ENCODE measurements at regions not wholly inside any gene's neighbourhood (a gene's known extent, or its start where the extent isn't known, plus 50 kb on each side); places are given as distances from the start of the nearest gene placed in this dataset.

DNA sequence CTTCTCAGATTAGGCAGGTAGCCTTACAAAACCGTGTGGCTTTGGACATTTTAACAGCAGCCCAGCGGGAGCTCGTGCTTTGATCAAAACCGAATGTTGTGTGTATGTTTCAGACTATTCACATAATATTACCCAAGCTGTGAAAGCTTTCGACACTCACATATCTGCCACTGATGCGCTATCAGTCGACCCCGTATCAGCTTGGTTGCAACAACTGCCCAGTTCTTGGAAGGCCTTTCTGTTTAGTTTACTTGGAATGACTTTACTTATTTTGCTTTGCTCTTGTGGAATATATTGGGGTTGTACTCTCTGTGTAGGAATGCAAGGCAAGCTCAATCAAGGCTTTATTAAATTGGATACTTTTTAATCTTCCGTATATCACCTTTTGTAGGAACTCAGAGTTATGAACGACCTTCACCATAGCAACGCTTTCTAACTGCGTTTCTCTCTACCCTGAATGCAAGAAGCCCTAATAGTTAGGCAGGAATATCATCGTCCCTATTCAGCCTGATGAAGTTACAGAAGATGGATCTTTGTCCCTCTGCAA is 107.5 kb downstream of the GLUD2 start:
- Histone ChIP-seq H3K27me3 (no peaks in the 10 kb centered on the region), H3K4me3 (no peak overlapping the region), H3K36me3 (no peaks in the 10 kb centered on the region), H3K27ac (no peak overlapping the region), H3K9me3 (no peaks in the 10 kb centered on the region), H3K4me1 (no peaks in the 10 kb centered on the region)
- TF ChIP-seq POLR2A (IDR thresholded peaks at IDR 0.05) (no peak), POLR2AphosphoS5 (IDR thresholded peaks at IDR 0.05) (no peak), EP300 (IDR thresholded peaks at IDR 0.05) (no peak)
- TF ChIP-seq, protein P1, sequence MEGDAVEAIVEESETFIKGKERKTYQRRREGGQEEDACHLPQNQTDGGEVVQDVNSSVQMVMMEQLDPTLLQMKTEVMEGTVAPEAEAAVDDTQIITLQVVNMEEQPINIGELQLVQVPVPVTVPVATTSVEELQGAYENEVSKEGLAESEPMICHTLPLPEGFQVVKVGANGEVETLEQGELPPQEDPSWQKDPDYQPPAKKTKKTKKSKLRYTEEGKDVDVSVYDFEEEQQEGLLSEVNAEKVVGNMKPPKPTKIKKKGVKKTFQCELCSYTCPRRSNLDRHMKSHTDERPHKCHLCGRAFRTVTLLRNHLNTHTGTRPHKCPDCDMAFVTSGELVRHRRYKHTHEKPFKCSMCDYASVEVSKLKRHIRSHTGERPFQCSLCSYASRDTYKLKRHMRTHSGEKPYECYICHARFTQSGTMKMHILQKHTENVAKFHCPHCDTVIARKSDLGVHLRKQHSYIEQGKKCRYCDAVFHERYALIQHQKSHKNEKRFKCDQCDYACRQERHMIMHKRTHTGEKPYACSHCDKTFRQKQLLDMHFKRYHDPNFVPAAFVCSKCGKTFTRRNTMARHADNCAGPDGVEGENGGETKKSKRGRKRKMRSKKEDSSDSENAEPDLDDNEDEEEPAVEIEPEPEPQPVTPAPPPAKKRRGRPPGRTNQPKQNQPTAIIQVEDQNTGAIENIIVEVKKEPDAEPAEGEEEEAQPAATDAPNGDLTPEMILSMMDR (IDR thresholded peaks at IDR 0.05), result no peak
- 76 to 95% methylated on average over 8 to 11 of the region's 13 CpGs for WGBS, 2 donors (ENCODE audit: low coverage in 1 of 2)
- ATAC-seq, result no peak

- Histone ChIP-seq H3K36me3 (no peaks in the 10 kb centered on the region), H3K27ac (no peak overlapping the region), H3K27me3 (no peaks in the 10 kb centered on the region), H3K4me1 (no peaks in the 10 kb centered on the region), H3K4me3 (no peak overlapping the region), H3K9me3 (no peaks in the 10 kb centered on the region)
- no peak for TF ChIP-seq POLR2A (IDR thresholded peaks at IDR 0.05)
- no peak for TF ChIP-seq EP300 (IDR thresholded peaks at IDR 0.05)
- TF ChIP-seq, protein P1 (IDR thresholded peaks at IDR 0.05), result no peak
- TF ChIP-seq POLR2AphosphoS5 (IDR thresholded peaks at IDR 0.05), result no peak
- 18 to 22% methylated on average over 4 of the region's 4 CpGs for WGBS, 2 donors (ENCODE audit: low coverage in 1 of 2)
- ATAC-seq, result no peak
Observed at GRCh38 chrX:121160987-121161386, 113.6 kb downstream of the GLUD2 start.

DNA sequence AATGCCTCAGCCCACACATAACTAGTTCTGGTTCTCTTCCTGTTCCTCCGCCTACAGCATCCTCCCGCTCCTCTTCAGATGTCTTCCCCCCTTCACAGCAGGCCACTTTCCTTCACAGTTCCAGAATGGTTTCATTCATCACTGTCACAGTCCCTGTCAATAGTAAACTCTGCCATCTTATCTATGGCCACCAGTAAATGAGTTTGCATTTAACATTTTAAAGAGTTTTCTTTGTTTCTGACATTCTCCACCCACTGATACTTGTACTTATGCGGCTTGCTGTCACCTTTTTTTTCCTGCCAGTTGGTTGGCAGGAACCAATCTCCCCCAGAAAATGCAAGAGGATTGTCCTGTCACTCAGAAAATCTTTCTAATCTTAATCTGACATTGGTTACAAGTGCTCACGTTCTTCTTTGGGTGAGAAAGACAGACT is 114.1 kb downstream of the GLUD2 start:
- Histone ChIP-seq H3K9me3 (no peaks in the 10 kb centered on the region), H3K4me1 (no peaks in the 10 kb centered on the region), H3K27ac (no peak overlapping the region), H3K4me3 (no peak overlapping the region), H3K36me3 (no peaks in the 10 kb centered on the region), H3K27me3 (no peaks in the 10 kb centered on the region)
- TF ChIP-seq POLR2AphosphoS5 (IDR thresholded peaks at IDR 0.05), result no peak
- TF ChIP-seq POLR2A (IDR thresholded peaks at IDR 0.05), result no peak
- TF ChIP-seq EP300 (IDR thresholded peaks at IDR 0.05), result no peak
- TF ChIP-seq, protein P1 (IDR thresholded peaks at IDR 0.05), result no peak
- ATAC-seq, result no peak
- WGBS, 2 donors (ENCODE audit: low coverage in 1 of 2), result 22 to 40% methylated on average over 2 to 3 of the region's 4 CpGs

GRCh38 chrX:121163443-121163842 is 116.0 kb downstream of the GLUD2 start:
- H3K27me3 ChIP-seq, result no peaks in the 10 kb centered on the region
- ATAC-seq, result no peak
- WGBS, 2 donors (ENCODE audit: low coverage in 1 of 2), result 95% methylated on average over 6 of the region's 6 CpGs; no CpG with 5 or more reads in 1 of the 2 donors

GRCh38 chrX:121165930-121166359 is 118.5 kb downstream of the GLUD2 start:
- no peaks in the 10 kb centered on the region for H3K9me3 ChIP-seq
- no peak overlapping the region for H3K27ac ChIP-seq
- no peak for TF ChIP-seq EP300 (IDR thresholded peaks at IDR 0.05)
- TF ChIP-seq, protein P1 (IDR thresholded peaks at IDR 0.05), result no peak
- no peak for TF ChIP-seq POLR2A (IDR thresholded peaks at IDR 0.05)
- no peak for TF ChIP-seq POLR2AphosphoS5 (IDR thresholded peaks at IDR 0.05)
- H3K27me3 ChIP-seq, result no peaks in the 10 kb centered on the region
- no peak overlapping the region for H3K4me3 ChIP-seq
- no peak for ATAC-seq
- H3K4me1 ChIP-seq, result no peaks in the 10 kb centered on the region
- no peaks in the 10 kb centered on the region for H3K36me3 ChIP-seq
- WGBS, 2 donors (ENCODE audit: low coverage in 1 of 2), result 42 to 50% methylated on average over 2 of the region's 2 CpGs

More at GRCh38 chrX:121163443-121163842, 116.0 kb downstream of the GLUD2 start:
- TF ChIP-seq POLR2A (IDR thresholded peaks at IDR 0.05) (no peak), EP300 (IDR thresholded peaks at IDR 0.05) (no peak), POLR2AphosphoS5 (IDR thresholded peaks at IDR 0.05) (no peak)
- TF ChIP-seq, protein P1 (IDR thresholded peaks at IDR 0.05), result no peak
- H3K27ac ChIP-seq, result no peak overlapping the region
- H3K4me1 ChIP-seq, result no peaks in the 10 kb centered on the region
- H3K4me3 ChIP-seq, result no peak overlapping the region
- H3K36me3 ChIP-seq, result no peaks in the 10 kb centered on the region
- H3K9me3 ChIP-seq, result no peaks in the 10 kb centered on the region
